ENCODE measurements at regions not wholly inside any gene's neighbourhood (a gene's known extent, or its start where the extent isn't known, plus 50 kb on each side); places are given as distances from the start of the nearest gene placed in this dataset.

DNA sequence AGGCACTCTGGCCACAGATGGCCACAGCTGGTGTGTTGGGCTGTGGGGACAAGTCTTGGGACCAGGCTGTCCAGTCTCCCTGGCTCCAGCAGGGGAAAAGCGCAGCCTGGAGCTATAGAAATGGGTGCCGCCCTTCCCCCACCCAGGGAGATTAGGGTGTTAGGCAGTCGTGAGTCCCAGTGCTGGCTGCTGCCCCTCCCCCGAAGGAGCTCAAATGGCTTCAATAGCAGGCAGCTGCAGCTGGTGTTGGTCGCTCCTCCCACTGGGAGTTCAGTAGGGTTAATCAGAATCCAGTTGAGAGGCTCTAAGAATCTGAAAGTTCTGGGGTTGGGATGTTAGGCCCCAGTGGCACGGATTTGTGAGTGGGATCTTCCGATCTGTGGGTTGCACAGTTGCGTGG is 595.6 kb upstream of the PKN2 start:
- DNase-seq: no peak
- in situ Hi-C loops (cut with MboI; ENCODE audit: low pct_unique_long_range_greater_than_20kb, low sequenced_read_pairs): no loop called here

DNA sequence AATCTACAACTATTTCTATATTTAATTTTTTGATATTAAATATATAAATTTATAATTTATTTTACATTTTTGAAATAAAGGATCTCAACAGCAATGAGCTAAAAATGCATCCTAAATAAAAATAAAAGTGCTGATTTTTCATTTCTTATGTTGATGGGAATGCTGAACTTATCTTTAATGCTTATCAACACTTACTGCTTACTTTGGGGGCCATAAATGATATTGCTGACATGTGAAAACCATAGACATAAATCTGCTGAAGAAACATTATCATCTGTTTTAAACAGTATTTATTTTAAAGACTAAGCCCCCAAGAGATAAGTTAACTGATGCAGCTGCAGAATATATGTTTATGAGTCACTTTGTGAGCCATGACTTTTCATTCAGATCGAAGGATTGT is 594.1 kb upstream of the PKN2 start:
- DNase-seq: no peak
- in situ Hi-C loops (cut with MboI; ENCODE audit: low pct_unique_long_range_greater_than_20kb, low sequenced_read_pairs): no loop called here

DNA sequence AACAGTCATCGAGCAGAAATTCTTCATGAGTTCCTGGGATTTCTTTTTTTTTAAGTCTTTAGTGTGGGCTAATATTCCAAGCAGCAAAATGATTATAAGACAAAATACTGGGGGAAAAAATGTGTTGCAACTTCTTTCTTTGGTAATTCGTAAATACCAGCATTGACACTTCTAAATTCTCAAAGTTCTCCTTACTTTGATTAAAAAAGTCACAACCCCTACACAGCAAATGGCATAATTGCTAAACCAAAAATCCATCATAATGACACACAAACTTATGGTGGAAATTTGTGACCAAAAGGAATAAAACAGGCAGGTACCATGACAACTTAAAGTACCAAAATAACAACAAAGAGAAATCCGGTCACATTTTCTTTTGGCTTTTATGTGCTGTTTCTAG is 585.2 kb upstream of the PKN2 start:
- in situ Hi-C loops (cut with MboI; ENCODE audit: low pct_unique_long_range_greater_than_20kb, low sequenced_read_pairs): no loop called here

DNA sequence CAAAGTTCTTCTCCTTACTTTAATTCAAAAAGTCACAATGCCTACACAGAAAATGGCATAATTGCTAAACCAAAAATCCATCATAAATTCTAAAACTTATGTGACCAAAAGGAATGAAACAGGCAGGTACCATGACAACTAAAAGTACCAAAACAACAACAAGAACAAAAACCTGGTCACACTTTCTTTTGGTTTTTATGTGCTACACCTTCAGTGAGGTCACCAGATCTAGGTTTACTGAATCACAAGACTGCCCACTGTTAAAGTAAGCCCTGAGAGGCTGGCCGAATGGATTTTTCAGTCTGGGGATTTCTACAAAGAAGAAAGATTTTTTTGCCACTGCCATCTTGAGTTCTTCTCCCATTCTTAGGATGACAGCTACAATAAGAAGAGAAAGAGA is 583.0 kb upstream of the PKN2 start:
- in situ Hi-C loops (cut with MboI; ENCODE audit: low pct_unique_long_range_greater_than_20kb, low sequenced_read_pairs): no loop called here
- DNase-seq: no peak

More for the DNA sequence above, 585.2 kb upstream of the PKN2 start:
- no peak for DNase-seq

DNA sequence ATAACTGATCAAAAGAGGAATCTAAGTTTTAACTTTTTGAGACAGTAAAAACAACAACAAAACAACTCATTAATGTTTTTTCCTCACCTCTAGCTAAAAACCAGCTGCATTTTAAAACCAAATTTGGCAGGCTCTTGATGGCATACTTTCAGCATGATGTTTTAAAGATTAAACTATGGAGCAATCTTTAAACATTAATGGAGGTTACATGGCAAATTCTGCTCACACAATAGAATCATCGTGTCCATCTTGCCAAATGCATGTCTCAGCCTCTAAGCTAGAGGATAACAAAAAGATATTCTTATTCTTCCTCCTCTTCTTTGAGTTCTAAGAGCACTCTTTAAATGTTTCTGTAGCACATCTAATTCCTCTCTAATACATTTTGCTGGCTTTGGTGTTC is 579.8 kb upstream of the PKN2 start:
- DNase-seq: no peak
- in situ Hi-C loops (cut with MboI; ENCODE audit: low pct_unique_long_range_greater_than_20kb, low sequenced_read_pairs): no loop called here

DNA sequence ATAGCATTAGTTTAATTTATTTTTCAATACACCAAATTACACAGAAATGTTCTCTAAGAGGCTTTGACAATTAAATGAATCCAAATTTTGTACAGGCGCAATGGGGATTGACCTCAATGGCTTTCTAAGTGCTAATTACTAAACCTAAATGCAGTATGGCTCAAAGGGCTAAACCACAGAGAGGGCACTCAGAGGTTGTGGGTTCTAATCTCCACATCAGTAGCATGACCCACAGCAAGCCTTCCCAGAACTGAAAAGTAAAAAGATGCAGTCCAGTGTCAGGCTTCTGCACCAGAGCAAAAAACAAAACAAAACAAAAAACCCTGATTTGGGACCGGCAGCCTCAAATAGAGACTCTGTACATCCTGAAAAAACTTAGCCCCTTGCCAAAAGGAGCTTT is 579.2 kb upstream of the PKN2 start:
- in situ Hi-C loops (cut with MboI; ENCODE audit: low pct_unique_long_range_greater_than_20kb, low sequenced_read_pairs): no loop called here
- no peak for DNase-seq

DNA sequence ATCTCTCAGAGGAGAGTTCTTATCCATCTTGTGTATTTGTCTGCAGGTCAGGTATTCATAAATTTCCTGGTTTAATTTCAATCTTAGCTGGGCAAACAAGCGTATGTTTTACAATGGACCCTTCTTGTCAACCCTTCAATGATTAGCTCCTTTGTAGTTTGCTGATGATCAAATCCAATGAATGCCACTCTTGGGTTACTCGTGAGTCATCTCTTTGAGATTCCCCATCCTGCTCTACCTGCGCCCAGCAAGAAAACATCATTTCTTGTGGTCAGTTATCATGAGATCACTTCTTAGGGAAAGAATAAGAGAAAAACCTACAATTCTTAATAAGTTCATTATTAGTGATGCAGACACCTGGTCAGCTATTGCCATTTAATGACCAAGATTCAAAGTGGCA is 572.3 kb upstream of the PKN2 start:
- no peak for DNase-seq
- in situ Hi-C loops (cut with MboI; ENCODE audit: low pct_unique_long_range_greater_than_20kb, low sequenced_read_pairs): no loop called here

DNA sequence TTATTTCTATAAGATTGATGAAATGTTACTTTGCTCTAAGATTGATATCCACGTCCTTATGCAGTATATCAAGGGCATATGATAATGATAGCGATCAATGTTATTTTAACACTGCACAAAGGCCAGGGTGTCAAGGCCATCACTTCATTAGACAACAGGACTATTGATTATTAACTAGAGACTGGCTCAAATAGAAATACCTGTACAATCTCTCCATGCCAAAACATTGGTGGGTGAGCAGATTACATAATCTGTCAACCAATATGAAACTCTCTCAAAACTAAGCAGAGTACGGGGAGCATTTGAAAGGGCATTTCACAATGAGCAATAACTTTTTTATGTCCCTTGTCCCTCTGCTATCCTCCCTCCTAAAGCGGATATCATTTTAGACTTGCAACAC is 566.5 kb upstream of the PKN2 start:
- no peak for DNase-seq
- in situ Hi-C loops (cut with MboI; ENCODE audit: low pct_unique_long_range_greater_than_20kb, low sequenced_read_pairs): no loop called here

DNA sequence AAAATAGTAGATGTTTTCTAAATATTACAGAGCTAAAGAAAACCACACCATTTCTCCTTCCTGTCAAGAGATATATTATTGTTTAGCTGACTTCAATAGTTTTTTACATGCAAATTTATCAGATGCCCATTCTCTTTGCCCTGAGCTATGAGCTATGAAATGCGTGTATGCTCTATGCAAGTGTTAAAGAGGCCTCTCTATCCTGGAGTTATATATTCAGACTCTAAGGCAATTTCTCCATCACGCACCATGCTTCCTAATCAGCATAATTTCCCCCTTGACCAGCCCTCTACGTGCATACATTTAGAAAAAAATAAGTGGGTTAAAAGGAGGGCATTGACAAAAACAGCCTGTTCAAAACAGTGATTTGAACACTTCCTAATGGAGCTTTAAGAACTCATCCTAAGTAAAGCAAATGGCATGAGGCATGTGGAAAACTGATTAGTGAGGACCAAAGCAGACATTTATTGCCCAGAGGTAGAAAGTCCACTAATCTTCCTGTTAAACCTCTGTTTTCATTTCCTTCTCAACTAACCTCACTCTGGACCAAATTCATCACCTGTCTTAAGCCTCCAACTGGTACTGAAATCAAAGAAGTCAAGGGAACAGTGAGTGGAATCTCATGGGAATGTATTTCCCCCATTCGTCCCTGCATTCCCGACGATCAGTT is 565.8 kb upstream of the PKN2 start:
- in situ Hi-C loops (cut with MboI; ENCODE audit: low pct_unique_long_range_greater_than_20kb, low sequenced_read_pairs): no loop called here
- no peak for DNase-seq

DNA sequence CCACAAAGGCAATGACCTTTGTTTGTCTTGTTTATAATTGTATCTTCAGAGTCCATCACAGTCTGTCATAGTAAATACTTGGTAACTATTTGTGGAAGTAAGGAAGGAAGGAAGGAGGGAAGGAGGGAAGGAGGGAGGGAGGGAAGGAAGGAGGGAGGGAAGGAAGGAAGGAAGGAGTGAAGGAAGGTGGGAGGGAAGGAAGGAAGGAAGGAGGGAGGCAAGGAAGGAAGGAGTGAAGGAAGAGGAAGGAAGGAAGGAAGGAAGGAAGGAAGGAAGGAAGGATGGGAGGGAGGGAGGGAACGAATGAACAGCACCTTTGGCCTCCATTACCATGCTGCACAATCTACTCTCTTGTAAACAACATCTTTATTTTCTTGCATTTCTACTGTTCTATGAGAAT is 559.5 kb upstream of the PKN2 start:
- DNase-seq: no peak
- in situ Hi-C loops (cut with MboI; ENCODE audit: low pct_unique_long_range_greater_than_20kb, low sequenced_read_pairs): no loop called here

DNA sequence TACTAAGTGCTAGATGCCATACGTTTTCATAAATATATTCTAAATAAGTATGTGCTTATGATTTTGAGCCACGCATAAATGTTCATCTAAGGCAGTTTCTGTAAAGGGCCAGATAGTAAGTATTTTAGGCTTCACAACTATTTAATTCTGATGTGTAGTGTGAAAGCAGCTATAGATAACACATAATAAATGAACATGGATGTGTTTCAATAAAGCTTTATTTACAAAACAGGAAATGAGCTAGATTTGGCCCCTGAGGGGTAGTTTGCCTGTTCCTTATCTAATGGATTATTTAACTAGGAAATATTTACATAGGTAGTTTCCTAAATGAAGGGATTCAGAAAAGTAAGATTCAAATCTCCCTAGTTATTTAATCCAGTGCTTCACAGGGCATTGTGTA is 557.6 kb upstream of the PKN2 start:
- in situ Hi-C loops (cut with MboI; ENCODE audit: low pct_unique_long_range_greater_than_20kb, low sequenced_read_pairs): no loop called here
- DNase-seq: no peak

DNA sequence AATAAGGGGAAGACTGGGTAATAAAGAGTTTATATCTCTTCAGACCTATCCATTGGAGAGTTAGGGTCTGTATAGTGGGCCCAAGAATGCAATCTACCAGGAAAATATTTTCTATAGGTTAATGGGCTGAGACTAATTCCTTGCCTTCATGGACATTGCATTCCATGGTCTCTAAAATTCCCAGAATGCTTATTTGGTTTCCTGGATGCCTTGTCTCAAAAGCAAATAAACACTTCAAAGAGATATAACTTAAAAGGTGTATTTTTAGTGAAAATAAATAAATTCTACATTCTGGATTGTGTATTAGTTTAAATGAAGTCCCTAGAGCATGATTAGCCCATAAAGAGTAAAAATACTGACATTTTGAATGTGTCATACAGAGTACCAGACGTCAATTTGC is 550.1 kb upstream of the PKN2 start:
- DNase-seq: no peak
- in situ Hi-C loops (cut with MboI; ENCODE audit: low pct_unique_long_range_greater_than_20kb, low sequenced_read_pairs): no loop called here

DNA sequence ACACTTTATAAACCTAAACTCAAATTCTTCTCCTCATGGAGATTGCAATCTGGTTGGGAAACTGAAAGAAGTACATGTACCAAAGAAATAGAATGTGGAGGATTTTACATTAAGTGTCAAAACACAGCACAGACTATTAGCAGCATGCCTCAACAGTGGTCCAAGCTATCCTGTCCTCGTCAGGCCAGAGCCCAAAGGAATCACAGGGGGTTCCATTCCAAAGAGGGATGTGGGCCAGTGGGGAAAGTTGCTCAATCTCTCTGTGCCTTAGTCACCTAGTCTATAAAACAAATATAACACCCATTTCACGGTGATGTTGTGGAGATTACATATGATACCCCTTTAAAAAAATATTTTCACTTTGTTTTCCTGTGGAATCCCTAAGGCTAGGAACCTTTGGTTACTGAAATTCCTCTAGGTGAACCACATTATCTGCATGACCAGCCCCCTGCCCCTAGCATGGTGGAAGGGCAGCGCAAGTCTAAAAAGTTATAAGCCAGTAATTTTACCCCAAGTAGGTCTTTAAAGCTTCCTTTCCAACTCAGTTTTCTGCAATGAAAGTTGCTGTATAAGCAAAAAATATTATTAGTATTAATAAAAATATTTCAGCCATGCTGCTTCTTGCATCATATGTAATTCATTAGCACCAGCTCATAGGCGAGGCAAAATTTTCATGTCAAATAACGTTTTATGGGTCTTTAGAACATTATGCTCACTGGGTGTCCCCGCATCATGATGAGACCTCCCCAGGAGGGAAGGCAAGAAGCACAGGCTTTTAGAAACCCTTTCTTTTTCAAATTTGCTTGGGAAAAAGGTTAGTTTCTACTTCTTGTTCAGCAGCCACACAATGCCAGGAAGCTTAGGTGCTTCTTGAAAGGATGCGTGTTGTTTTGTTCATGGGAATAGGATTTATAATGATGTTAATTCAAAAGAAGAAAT is 548.8 kb upstream of the PKN2 start:
- in situ Hi-C loops (cut with MboI; ENCODE audit: low pct_unique_long_range_greater_than_20kb, low sequenced_read_pairs): no loop called here
- DNase-seq: no peak

DNA sequence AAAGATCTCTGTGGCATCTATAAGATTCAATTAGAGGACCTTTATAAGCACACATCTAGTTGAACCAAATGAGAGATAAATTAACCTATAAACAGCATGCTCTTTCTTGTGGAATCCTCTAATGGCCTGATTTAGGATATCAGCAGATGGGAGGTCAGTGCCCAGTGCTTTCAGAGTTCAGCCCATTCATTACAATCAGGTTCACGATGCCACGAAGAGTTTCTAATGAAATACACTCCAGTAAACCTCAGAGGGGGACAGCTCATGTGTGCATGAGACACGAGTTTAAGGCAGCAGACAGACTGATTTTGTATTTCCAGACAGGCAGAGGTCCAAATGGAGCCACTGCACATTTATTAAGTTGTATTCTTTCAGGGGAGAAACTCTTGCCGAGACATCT is 544.4 kb upstream of the PKN2 start:
- in situ Hi-C loops (cut with MboI; ENCODE audit: low pct_unique_long_range_greater_than_20kb, low sequenced_read_pairs): no loop called here
- DNase-seq: no peak

DNA sequence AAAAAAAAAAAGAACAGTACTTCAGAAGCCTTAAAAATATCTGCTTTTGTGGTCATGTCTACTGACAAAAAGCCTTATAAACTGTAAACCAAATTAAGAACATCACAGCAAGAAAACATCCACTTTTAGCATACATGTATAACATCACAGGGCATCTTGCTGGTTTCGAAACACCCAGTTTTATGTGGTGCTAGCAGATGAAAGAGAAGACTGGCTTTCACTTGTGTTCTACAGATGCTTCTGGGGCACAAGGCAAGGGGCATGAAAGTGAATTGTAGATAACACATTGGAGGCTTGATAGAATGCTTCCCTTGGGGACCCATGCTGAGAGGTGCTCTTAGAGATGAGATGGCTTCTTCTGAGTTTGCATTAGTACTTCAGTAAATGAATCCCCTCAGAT is 543.7 kb upstream of the PKN2 start:
- in situ Hi-C loops (cut with MboI; ENCODE audit: low pct_unique_long_range_greater_than_20kb, low sequenced_read_pairs): no loop called here
- no peak for DNase-seq

DNA sequence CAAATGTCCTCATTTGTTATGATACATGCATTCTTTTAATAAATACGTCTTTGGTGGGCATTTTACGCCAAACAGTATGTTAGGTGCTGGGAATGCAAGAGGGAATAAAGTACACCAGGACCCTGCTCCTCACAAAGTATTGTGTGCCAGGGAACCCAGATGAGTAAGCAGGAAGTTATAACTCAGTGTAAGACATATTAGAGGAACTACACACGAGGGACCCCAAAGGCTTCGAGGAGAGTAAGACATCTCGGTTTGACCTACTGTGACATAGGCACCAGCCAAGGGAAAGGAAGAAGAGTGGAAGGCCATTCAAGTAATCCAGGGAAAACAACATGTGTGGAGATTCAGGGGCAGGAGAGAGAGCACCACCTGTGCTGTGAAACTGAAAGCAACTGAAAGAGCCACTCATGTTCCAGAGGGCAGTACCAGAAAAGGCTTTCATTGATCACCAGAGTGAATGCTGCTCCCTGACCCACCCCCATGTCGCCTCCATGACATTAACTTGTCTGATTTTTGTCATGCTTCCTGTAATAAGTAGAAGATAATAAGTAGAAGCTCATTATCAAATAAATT is 542.5 kb upstream of the PKN2 start:
- in situ Hi-C loops (cut with MboI; ENCODE audit: low pct_unique_long_range_greater_than_20kb, low sequenced_read_pairs): no loop called here

DNA sequence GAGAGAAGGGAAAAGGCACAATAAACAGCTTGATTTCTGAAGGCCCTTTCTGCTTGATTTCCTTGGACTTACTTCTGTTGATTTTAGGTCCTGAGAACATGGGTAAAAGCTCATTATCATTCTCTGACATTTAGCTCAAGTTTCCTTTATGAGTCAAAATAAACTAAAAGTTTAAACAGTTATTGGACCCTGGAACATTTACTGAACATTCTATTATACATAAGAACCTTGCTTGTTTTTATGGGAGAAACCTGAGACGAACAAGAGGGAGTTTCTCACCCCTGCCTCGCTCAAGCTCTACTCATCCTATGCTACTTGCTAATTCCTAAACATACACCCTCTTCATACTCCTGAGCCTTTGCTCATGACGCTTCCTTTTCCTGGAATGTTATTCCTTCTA is 538.3 kb upstream of the PKN2 start:
- in situ Hi-C loops (cut with MboI; ENCODE audit: low pct_unique_long_range_greater_than_20kb, low sequenced_read_pairs): no loop called here
- DNase-seq: no peak

More for the DNA sequence above, 542.5 kb upstream of the PKN2 start:
- no peak for DNase-seq

DNA sequence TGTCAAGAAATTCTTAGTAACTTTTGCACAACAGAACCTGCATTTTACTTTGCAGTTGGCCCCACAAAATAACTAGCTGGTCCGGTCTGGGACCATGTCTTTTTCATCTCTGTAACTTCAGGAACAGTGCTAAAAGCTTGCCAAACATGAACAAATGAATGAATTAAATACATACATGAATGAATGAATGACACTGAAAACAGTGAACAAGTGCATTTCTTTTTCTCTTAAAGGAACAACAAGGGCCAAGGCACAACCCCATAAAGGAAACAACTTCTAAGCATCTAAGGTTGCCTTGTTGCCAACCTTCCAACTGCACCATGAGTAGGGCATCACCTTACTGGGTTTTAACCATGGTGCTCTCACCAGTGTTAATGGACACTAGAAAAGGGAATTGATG is 534.4 kb upstream of the PKN2 start:
- in situ Hi-C loops (cut with MboI; ENCODE audit: low pct_unique_long_range_greater_than_20kb, low sequenced_read_pairs): no loop called here
- no peak for DNase-seq

DNA sequence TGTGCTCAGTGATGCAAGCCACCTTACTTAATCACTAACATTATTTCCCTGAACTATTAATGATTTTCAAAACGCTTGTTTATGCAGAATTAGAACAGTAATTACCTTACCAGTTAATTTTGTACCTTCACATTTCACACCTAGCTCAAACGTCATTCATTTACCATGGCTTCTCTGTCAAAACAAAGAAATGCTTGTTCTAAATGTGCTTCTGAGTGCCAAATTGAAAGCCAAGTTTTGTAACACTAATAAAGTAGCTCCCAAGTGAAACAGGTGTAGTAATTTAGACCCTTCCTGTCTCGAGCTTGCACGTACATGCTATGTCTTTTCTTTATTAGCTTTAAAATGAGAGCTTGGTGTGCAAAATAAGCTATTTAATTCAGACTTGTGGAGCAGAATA is 533.7 kb upstream of the PKN2 start:
- in situ Hi-C loops (cut with MboI; ENCODE audit: low pct_unique_long_range_greater_than_20kb, low sequenced_read_pairs): no loop called here
- no peak for DNase-seq

DNA sequence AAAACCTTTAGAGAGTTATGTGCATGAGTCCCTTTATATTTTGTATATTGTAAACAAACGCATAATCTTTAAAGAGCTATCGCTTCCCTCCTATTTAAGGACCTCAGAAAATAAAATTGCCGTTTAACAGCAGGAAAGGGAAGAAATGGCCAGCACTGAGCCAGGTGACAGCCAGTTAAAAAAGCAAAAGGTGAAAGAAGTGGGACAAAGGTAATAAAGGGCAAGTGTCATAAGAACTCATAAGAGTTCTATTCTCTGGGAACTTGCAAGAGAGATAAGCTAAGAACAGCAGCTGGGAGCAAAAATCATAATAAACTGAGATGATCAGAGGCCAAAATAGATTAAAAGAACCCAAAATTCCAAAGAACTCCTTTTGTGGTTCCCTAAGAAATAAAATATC is 520.9 kb upstream of the PKN2 start:
- in situ Hi-C loops (cut with MboI; ENCODE audit: low pct_unique_long_range_greater_than_20kb, low sequenced_read_pairs): no loop called here
- no peak for DNase-seq
